Calu3 (cell line): ENCODE measurements at regions not wholly inside any gene's neighbourhood (a gene's known extent, or its start where the extent isn't known, plus 50 kb on each side); places are given as distances from the start of the nearest gene placed in this dataset.
"Not testable (repeated sequence)": the region's sequence is repeated elsewhere in the genome, so short reads cannot be mapped to it uniquely, and the experiment has no call there.

ENCODE experiments used
- BruUV-seq: library from RNA; stranded (reverse); fragments of 400-500 nt; replicated peaks from 2 replicates; lab custom pipeline; 2021; lab: Mats Ljungman, UMichigan
- CTCF ChIA-PET: fragments of 300-600 bp; sonication (Branson Sonifier 250); formaldehyde crosslinking; loops from one replicate; lab custom pipeline; 2022; ENCODE audit warnings: antibody characterized with exemption; lab: Charles Lee
- DNase-seq: peaks from one replicate; pipeline ENCODE4 v3.0.0; 2022
- H3K27ac Mint-ChIP-seq: one replicate; pipeline ENCODE4 v1.8.0; 2022; ENCODE audit warnings: mixed read lengths; ENCODE audit not compliant: unreplicated experiment
- H3K27me3 Mint-ChIP-seq: one replicate; pipeline ENCODE4 v1.8.0; 2022; ENCODE audit warnings: mixed read lengths; ENCODE audit not compliant: unreplicated experiment
- H3K36me3 Mint-ChIP-seq: one replicate; pipeline ENCODE4 v1.8.0; 2022; ENCODE audit warnings: mild to moderate bottlenecking, moderate library complexity, mixed read lengths; ENCODE audit not compliant: insufficient read depth, unreplicated experiment
- H3K4me1 Mint-ChIP-seq: one replicate; pipeline ENCODE4 v1.8.0; 2022; ENCODE audit warnings: mild to moderate bottlenecking, low read depth, mixed read lengths; ENCODE audit not compliant: unreplicated experiment
- H3K4me3 Mint-ChIP-seq: one replicate; pipeline ENCODE4 v1.8.0; 2022; ENCODE audit warnings: mild to moderate bottlenecking, low read depth, moderate library complexity, mixed read lengths; ENCODE audit not compliant: unreplicated experiment
- H3K9me3 Mint-ChIP-seq: one replicate; pipeline ENCODE4 v1.8.0; 2022; ENCODE audit warnings: low read depth, mixed read lengths; ENCODE audit not compliant: unreplicated experiment
- intact Hi-C: fragments of 100-400 bp; cut with micrococcal nuclease; formaldehyde crosslinking; loops from one replicate; pipeline ENCODE4 v1.10.0; 2022; ENCODE audit not compliant: unreplicated experiment
- TF ChIP-seq, protein P1 (sequence below): fragments of 200-600 bp; IDR thresholded peaks from one replicate; pipeline ENCODE4 v1.8.0; 2022; ENCODE audit warnings: antibody characterized with exemption; ENCODE audit not compliant: unreplicated experiment

DNA sequence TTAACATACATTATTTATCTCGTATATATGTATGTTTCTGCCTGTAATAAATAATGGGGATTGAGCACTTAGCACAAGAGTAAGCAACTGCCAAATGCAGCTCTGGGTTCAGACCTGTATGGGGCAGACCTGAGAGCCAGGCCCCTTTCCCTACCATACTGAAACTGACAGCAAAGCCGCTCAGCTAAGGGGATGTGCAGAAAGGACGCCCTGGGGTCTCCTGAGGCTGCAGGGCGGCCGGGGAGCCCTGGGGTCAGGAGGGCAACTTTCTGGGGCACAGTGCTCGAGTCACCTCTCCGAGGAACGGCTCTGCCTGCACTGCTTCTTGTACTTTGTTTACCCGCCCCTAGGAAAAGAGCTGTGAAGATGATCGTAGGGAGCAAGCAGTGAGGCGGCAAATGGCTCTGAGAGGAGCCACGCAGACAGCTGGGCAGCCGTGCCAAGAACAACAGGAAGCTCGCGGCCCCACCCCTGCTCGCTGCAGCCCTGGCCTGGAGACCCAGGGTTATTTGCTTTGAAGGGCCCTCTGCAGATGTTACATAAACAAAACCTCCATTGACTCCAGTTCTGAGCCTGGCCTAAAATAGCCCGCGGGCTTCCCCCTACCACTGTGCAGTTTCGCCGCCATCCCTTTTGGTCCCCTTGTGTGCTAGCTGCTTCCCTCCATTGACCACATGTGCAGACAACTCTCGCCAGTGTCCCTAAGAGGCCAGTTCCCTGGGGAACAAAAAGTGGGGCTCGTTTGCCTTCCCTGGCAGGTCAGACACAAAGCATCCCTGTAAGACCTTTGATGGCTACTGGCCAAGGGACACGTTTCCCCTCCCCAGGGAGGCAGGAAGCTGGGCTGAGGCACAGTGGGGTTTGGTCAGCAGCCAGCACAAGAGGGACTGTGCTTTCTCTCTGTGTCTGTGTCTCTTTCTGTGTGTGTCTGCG is 111.3 kb upstream of the LNX1 start:
- Mint-ChIP-seq H3K27ac (no peak overlapping the region), H3K36me3 (no peaks in the 10 kb centered on the region), H3K9me3 (no peaks in the 10 kb centered on the region), H3K27me3 (no peaks in the 10 kb centered on the region), H3K4me3 (peak overlapping the region; percentile 28), H3K4me1 (peaks cover 17% of the 10 kb centered on the region)
- peak; percentile 39 for DNase-seq
- TF ChIP-seq, protein P1, sequence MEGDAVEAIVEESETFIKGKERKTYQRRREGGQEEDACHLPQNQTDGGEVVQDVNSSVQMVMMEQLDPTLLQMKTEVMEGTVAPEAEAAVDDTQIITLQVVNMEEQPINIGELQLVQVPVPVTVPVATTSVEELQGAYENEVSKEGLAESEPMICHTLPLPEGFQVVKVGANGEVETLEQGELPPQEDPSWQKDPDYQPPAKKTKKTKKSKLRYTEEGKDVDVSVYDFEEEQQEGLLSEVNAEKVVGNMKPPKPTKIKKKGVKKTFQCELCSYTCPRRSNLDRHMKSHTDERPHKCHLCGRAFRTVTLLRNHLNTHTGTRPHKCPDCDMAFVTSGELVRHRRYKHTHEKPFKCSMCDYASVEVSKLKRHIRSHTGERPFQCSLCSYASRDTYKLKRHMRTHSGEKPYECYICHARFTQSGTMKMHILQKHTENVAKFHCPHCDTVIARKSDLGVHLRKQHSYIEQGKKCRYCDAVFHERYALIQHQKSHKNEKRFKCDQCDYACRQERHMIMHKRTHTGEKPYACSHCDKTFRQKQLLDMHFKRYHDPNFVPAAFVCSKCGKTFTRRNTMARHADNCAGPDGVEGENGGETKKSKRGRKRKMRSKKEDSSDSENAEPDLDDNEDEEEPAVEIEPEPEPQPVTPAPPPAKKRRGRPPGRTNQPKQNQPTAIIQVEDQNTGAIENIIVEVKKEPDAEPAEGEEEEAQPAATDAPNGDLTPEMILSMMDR, result no peak
- CTCF ChIA-PET, result interaction anchor here (0.6 to 0.8 kb wide), 2 partner anchors 11 to 74 kb away, joined by 3 read pairs; no protein-coding TSS in a partner anchor
- no TSS peak for BruUV-seq
- intact Hi-C loops, result loop anchor here (10.0 kb wide), 1 partner anchor 202 kb away; no protein-coding TSS in a partner anchor

DNA sequence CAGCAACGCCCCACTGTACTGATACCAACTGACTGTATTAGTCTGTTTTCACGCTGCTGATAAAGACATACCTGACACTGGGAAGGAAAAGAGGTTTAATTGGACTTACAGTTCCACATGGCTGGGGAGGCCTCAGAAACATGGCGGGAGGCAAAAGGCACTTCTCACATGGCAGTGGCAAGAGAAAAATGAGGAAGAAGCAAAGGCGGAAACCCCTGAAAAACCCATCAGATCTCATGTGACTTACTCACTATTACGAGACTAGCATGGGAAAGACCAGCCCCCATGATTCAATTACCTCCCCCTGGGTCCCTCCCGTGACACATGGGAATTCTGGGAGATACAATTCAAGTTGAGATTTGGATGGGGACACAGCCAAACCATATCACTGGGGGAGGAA is 110.0 kb upstream of the LNX1 start:
- H3K4me3 Mint-ChIP-seq, CTCF ChIA-PET, BruUV-seq, H3K36me3 Mint-ChIP-seq, H3K9me3 Mint-ChIP-seq, H3K27ac Mint-ChIP-seq, H3K27me3 Mint-ChIP-seq, DNase-seq: not testable (repeated sequence)
- intact Hi-C loops, result loop anchor here (10.0 kb wide), 1 partner anchor 204 kb away; no protein-coding TSS in a partner anchor
- H3K4me1 Mint-ChIP-seq, result peaks cover 17% of the 10 kb centered on the region

DNA sequence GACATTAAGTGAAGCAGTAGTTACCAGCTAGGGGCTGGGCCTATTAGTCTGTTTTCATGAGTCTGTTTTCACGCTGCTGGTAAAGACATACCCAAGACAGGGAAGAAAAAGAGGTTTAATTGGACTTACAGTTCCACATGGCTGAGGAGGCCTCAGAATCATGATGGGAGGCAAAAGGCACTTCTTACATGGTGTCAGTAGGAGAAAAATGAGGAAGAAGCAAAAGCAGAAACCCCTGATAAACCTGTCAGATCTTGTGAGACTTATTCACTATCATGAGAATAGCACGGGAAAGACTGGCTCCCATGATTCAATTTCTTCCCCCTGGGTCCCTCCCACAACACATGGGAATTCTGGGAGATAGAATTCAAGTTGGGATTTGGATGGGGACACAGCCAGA is 108.0 kb upstream of the LNX1 start:
- H3K27me3 Mint-ChIP-seq, H3K9me3 Mint-ChIP-seq, H3K4me3 Mint-ChIP-seq, intact Hi-C loops, DNase-seq, H3K36me3 Mint-ChIP-seq, H3K27ac Mint-ChIP-seq, BruUV-seq, CTCF ChIA-PET: not testable (repeated sequence)
- H3K4me1 Mint-ChIP-seq, result peaks cover 17% of the 10 kb centered on the region

DNA sequence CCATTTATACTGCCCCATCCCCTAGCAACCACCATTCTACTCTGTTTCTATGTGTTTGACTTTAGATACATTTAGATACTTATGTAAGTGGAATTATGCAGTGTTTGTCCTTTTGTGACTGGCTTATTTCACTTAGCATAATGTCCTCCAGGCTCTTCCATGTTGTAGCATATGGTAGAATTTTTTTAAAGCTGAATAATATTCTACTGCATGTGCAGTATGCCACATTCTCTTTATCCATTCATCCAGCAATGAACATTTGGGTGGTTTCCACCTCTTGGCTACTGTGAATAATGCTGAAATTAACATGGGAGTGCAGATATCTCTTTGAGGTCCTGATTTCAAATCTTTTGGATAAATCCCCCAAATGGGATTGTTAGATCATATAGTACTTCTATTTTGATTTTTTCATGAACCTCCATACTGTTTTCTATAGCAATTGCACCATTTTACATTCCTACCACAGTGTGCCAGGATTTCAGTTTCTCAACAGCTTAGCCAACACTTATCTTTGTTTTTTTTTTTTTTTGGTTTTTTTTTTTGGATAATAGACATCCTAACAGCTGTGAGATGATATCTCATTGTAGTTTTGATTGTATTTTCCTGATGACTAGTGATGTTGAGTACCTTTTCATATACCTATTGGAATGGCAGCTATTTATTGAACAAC is 105.9 kb upstream of the LNX1 start:
- Mint-ChIP-seq H3K27ac (no peak overlapping the region), H3K9me3 (no peaks in the 10 kb centered on the region), H3K27me3 (no peaks in the 10 kb centered on the region), H3K4me1 (peaks cover 1% of the 10 kb centered on the region), H3K36me3 (no peaks in the 10 kb centered on the region), H3K4me3 (no peak overlapping the region)
- TF ChIP-seq, protein P1, result no peak
- CTCF ChIA-PET, result interaction anchor here (0.6 kb wide), 1 partner anchor 34 kb away, joined by 3 read pairs; no protein-coding TSS in a partner anchor
- intact Hi-C loops, result no loop called here
- no peak for DNase-seq
- no TSS peak for BruUV-seq
